Osteocyte (in vitro differentiated cells): ENCODE measurements at regions not wholly inside any gene's neighbourhood (a gene's known extent, or its start where the extent isn't known, plus 50 kb on each side); places are given as distances from the start of the nearest gene placed in this dataset.

ENCODE experiments used
- DNase-seq: peaks from one replicate; pipeline ENCODE4 v3.0.0; 2021; ENCODE audit warnings: mixed read lengths; ENCODE audit not compliant: unreplicated experiment; ENCODE audit errors: extremely low spot score
- H3K27ac Mint-ChIP-seq: one replicate; pipeline ENCODE4 v1.8.0; 2021; ENCODE audit warnings: mild to moderate bottlenecking, mixed read lengths; ENCODE audit not compliant: unreplicated experiment
- H3K27me3 Mint-ChIP-seq: one replicate; pipeline ENCODE4 v1.8.0; 2021; ENCODE audit warnings: mixed read lengths; ENCODE audit not compliant: unreplicated experiment
- H3K36me3 Mint-ChIP-seq: one replicate; pipeline ENCODE4 v1.8.0; 2021; ENCODE audit warnings: mixed read lengths; ENCODE audit not compliant: unreplicated experiment
- H3K4me1 Mint-ChIP-seq: one replicate; pipeline ENCODE4 v1.8.0; 2021; ENCODE audit warnings: mixed read lengths; ENCODE audit not compliant: unreplicated experiment
- H3K4me3 Mint-ChIP-seq: one replicate; pipeline ENCODE4 v1.8.0; 2021; ENCODE audit warnings: mild to moderate bottlenecking, moderate library complexity, mixed read lengths; ENCODE audit not compliant: unreplicated experiment
- H3K9me3 Mint-ChIP-seq: one replicate; pipeline ENCODE4 v1.8.0; 2021; ENCODE audit warnings: mixed read lengths; ENCODE audit not compliant: unreplicated experiment
- TF ChIP-seq, protein P1 (sequence below): fragments of 200-600 bp; sonication (generic); IDR thresholded peaks from 2 replicates; pipeline ENCODE4 v1.5.0; 2021; ENCODE audit warnings: antibody characterized with exemption, mild to moderate bottlenecking, moderate library complexity

GRCh38 chr5:57906671-57907070, 424.1 kb upstream of the ACTBL2 start:
- Mint-ChIP-seq H3K27ac (no peak overlapping the region), H3K36me3 (no peaks in the 10 kb centered on the region), H3K4me3 (no peak overlapping the region), H3K9me3 (no peaks in the 10 kb centered on the region), H3K27me3 (no peaks in the 10 kb centered on the region), H3K4me1 (peaks cover 22% of the 10 kb centered on the region)
- TF ChIP-seq, protein P1, sequence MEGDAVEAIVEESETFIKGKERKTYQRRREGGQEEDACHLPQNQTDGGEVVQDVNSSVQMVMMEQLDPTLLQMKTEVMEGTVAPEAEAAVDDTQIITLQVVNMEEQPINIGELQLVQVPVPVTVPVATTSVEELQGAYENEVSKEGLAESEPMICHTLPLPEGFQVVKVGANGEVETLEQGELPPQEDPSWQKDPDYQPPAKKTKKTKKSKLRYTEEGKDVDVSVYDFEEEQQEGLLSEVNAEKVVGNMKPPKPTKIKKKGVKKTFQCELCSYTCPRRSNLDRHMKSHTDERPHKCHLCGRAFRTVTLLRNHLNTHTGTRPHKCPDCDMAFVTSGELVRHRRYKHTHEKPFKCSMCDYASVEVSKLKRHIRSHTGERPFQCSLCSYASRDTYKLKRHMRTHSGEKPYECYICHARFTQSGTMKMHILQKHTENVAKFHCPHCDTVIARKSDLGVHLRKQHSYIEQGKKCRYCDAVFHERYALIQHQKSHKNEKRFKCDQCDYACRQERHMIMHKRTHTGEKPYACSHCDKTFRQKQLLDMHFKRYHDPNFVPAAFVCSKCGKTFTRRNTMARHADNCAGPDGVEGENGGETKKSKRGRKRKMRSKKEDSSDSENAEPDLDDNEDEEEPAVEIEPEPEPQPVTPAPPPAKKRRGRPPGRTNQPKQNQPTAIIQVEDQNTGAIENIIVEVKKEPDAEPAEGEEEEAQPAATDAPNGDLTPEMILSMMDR, result no peak
- no peak for DNase-seq

- TF ChIP-seq, protein P1, result no peak
- no peak overlapping the region for H3K4me3 Mint-ChIP-seq
- H3K27ac Mint-ChIP-seq, result no peak overlapping the region
- H3K27me3 Mint-ChIP-seq, result no peaks in the 10 kb centered on the region
- peaks cover 37% of the 10 kb centered on the region for H3K4me1 Mint-ChIP-seq
- H3K36me3 Mint-ChIP-seq, result no peaks in the 10 kb centered on the region
- no peaks in the 10 kb centered on the region for H3K9me3 Mint-ChIP-seq
- DNase-seq, result no peak
Measured at GRCh38 chr5:57903458-57903857, 420.8 kb upstream of the ACTBL2 start.

- TF ChIP-seq, protein P1, result no peak
- Mint-ChIP-seq H3K27ac (no peak overlapping the region), H3K4me3 (no peak overlapping the region), H3K4me1 (peaks cover 40% of the 10 kb centered on the region), H3K27me3 (no peaks in the 10 kb centered on the region), H3K36me3 (no peaks in the 10 kb centered on the region), H3K9me3 (no peaks in the 10 kb centered on the region)
- DNase-seq, result no peak
Measured at GRCh38 chr5:57902095-57902494, 419.5 kb upstream of the ACTBL2 start.

GRCh38 chr5:57900381-57900944, 417.9 kb upstream of the ACTBL2 start:
- no peaks in the 10 kb centered on the region for H3K9me3 Mint-ChIP-seq

DNA sequence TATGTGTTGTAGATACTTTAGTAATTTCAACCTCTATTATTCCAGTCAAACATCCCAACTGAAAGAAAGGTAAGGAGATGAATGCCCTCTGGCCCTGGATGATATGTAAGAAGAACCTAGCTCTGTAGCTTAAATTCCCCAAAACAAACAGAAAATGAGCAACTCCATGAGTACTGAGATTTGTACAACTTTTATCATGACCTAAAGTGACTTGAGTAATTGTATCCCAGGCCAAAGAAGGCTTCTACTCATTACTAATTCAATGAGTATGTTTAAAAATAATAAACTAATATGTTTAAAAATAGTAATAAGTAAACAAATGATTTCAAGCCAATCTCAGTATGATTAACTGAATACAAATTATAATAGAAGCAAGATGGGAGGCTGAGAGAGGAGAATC, 414.0 kb upstream of the ACTBL2 start:
- H3K4me3 Mint-ChIP-seq, result no peak overlapping the region
- no peak overlapping the region for H3K27ac Mint-ChIP-seq
- no peak for DNase-seq
- peaks cover 30% of the 10 kb centered on the region for H3K4me1 Mint-ChIP-seq
- no peaks in the 10 kb centered on the region for H3K36me3 Mint-ChIP-seq
- no peaks in the 10 kb centered on the region for H3K27me3 Mint-ChIP-seq
- no peaks in the 10 kb centered on the region for H3K9me3 Mint-ChIP-seq
- TF ChIP-seq, protein P1, result no peak

More at GRCh38 chr5:57900381-57900944, 417.9 kb upstream of the ACTBL2 start:
- H3K4me1 Mint-ChIP-seq, result peaks cover 49% of the 10 kb centered on the region
- no peak for DNase-seq
- no peak overlapping the region for H3K4me3 Mint-ChIP-seq
- peak overlapping the region; percentile 20 for H3K27ac Mint-ChIP-seq
- no peaks in the 10 kb centered on the region for H3K27me3 Mint-ChIP-seq
- TF ChIP-seq, protein P1, result no peak
- no peaks in the 10 kb centered on the region for H3K36me3 Mint-ChIP-seq
